ENCODE measurements at regions not wholly inside any gene's neighbourhood (a gene's known extent, or its start where the extent isn't known, plus 50 kb on each side); places are given as distances from the start of the nearest gene placed in this dataset.

DNA sequence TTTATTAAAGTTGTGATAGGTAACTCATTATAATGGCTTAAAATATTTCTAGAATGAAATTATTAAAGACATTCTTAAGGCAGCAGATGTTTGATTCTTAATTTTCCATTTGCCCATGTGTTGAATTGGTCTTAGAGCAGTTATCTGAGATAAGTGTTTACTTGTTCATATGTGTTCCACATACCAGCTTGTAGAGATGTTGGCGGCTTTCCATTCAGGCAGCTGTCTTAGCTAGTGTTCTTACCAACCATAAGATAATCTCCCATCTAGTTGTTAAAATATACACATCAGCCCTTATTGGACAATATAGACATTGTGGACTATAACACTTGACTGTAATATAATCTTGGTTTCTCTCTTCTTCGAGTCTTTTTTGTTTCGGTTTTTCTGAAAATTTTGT lies 1372.9 kb upstream of the ADGRL2 start:
- no peak for DNase-seq (ENCODE audit: low read depth)

DNA sequence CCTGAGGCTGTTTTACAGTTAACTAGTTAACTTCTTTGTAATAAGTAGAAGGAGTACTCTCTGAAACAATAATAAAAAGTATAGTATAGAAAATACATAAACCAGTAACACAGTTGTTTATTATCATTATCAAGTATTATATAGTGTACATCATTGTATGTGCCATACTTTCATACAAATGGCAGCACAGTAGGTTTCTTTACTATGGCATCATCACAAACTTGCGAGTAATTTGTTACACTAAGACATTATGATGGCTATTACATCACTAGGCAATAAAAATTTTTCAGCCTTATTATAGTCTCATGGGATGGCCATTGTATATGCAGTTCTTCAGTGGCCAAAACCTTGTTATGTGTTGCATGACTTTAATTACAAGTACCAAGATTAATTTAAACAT lies 1376.5 kb upstream of the ADGRL2 start:
- no peak for DNase-seq (ENCODE audit: low read depth)

DNA sequence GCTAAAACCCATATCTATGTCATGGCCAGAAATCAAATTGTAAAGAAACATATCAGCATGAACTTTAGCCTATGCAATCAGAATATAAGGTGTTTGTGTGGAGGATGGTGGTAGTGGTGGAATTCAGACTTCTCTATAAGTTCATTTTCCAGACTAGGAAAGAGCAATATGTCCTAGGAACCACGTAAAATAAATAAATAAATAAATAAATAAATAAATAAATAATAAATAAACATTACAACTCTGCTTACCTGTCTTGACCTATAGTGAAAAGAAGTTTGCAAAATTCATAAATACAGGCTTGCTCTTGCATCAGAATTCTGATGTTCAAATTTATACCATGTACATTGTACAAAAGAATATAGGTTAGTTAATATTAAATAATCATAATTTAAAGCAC lies 1382.6 kb upstream of the ADGRL2 start:
- no peak for DNase-seq (ENCODE audit: low read depth)

DNA sequence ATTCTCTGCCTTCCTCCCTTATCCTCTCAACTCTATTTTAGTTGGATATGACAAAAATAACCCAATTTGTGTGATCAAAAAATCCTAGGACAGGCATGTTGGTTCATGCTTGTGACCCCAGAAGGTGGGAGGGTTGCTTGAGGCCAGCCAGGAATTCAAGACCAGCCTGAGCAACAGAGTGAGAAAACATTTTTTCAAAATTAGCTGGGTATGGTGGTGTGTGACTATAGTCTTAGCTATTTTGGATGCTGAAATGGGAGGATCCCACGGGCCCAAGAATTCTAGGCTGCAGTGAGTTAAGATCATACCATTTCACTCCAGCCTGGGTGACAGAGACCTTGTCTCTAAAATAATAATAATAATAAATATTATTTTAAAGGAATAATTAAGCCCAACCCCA lies 1383.1 kb upstream of the ADGRL2 start:
- no peak for DNase-seq (ENCODE audit: low read depth)

DNA sequence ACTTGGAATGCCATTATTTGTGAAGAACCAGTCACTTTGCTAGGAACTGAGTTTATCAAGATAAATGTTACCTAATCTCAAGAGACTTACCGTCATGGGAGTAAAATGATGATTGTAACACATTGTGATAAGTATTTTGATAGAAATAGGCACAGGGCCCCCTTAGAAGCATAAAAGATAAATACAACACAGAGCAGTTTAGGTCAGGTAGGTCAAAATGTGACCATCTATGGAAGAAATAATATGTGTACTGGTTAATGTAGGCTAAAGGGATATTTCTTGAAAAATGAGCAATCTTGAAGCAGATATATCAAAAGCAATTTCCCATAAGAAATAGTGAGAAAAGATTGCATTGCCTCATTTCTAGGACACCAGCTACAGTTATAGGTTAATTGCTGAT lies 1386.8 kb upstream of the ADGRL2 start:
- DNase-seq (ENCODE audit: low read depth): no peak

DNA sequence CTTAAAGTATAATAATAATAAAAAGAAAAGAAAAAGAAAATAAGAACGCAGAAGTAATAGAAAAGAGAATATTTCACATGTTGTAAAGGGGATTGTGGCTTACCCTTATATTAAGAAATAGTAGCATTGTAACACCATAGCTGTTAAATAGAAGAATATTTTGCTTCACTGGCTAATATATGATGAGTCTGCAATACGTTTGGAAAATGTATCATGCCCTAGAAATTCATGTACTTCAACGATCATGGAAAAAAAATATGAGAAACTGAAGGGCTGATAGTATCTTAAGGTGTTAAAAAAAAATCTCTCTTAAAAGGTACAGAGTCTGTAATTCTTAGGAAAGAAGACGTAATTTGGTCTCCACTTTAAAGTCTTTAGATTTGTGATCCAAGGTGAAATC lies 1390.5 kb upstream of the ADGRL2 start:
- no peak for DNase-seq (ENCODE audit: low read depth)

DNA sequence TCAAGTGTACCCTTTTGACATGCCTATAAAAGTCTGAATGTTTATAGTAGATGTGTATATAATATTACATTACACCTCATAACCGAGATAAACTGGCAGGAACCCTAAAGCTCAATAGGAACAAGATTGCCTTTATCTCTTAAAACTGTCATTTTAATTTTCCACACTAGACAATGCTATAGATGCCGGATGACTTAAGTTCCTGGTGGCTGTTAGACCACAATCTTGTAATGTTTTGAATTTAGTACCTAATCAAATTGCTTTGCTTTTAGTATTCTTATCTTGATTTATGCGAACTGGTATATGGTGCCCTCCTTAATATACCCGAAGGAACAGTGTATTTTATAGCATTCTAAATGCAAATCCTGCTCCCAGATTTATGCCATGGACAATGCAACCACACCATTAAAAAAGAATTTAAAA lies 1397.0 kb upstream of the ADGRL4 start:
- DNase-seq (ENCODE audit: low read depth): no peak

DNA sequence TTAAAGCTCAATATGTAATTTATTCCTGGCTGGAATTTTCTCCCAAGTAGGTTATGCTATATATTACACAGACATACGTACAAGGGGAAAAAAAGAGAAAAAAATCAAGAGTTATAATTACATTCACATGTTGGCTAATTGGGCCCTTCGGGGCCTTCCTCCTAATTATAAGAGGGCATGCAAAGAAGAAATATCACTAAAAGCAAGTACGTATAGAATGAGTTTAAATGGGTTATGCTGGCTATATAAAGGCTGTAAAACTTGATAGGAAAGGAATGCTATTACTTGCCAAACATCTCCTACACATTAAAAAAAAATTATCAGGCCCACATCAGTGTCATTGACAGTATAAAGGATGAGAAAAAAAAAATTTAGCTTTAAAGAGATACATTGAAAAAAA lies 1396.1 kb upstream of the ADGRL4 start:
- DNase-seq (ENCODE audit: low read depth): no peak

DNA sequence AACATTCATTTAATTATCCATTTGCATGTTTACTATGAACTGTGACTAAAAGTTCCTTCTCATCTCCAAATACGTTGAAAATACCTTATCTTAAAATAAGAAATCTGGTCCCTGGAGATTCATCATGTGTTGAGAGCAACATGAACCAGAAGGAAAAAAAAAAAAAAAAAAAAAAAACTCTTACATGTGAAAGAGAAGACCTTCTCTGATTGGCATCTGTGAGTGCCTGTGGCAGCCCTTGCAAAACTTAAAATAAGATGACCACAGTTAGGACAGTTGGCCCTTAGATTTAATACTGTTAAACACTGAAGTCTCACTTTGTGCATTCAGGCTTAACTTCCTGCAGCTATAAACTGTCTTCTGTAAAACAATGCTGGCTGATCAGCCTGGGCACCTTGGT lies 1395.2 kb upstream of the ADGRL4 start:
- DNase-seq (ENCODE audit: low read depth): no peak

DNA sequence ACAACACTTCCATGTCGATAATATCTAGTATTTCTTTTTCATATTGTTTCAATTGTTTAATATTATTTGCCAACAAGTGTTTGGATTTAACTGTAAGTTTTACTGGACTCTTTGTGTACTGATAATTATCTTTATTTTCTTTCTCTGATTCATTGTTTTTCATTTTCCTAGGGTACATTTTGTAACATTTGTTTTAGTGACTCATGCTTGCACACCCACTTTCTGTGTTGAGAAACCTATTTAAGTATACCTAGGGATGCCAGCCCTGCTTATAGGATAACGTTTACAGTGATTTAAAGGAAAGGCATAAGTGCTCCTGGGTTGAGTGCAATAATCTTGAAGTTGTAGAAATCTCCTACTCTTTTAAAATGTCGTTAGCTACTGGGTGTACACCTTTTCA lies 1386.0 kb upstream of the ADGRL4 start:
- DNase-seq (ENCODE audit: low read depth): no peak

DNA sequence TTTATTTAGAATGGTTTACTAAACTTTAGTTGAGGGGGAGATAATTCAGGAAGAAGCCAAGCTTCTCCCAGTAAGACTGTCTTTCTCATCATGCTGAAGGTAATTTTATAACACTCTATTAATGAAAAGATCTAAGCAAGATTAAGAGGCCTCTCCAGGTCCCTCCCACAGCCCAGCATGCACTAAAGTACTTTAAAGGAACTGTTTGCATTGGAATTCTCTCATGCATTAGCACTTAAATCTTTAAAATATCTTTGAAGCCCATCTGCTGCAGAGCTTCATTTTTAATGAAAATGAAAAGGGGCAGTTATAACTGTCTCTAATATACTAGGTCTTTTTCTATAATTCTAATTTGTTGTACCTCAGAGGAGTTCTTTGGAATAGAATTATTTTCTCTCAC lies 1379.1 kb upstream of the ADGRL4 start:
- no peak for DNase-seq (ENCODE audit: low read depth)

DNA sequence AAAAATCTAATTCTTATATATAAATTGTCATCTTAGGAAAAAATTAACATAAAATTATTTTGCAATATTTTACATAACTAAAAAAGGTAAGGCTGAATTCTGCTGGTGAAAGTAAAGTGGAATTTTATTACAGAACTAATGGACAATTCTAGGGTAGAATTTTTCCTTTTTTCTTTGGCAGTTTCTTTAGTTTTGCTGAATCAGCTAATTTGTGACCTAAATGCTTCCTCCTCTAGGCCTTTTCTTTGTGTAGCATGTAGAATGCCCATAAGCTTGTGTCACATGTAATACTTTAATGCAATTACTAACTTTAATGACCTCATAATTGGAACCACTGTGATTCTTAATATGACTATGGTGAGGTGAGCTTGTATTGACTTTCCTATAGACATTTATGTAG lies 1378.4 kb upstream of the ADGRL4 start:
- no peak for DNase-seq (ENCODE audit: low read depth)

DNA sequence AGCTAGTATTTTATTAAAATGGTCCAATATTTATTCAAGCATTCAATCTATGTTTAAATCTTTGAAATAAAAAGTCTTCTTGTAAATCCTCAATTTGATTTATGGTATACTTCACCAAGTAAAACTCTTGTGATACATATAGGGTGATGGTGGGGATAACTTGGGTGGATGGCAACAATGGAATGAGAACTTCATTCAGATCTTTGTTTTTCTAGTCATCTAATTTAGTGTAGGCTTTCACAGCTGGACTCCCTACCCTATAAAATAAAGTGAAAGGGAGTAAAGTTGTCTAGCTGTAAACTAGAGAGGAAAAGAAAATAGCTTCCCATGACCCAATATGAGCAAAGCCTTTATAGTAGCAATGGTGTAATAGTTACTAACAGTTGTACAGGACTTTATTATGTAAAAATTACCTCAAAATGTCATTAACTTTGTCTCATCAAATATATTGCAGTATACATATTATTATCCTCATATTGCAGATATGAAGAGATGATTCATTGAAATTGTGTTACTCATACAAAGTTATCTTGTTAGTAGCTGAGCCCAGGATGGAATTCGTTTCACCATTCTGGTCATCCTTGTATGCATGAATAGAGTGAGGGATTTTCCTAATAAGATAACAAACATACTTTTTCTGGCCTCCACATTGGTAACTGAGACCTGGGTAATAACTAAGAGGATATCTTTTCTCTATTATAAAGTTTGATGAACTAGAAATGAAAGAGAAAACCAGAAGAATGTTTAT lies 1377.7 kb upstream of the ADGRL4 start:
- no peak for DNase-seq (ENCODE audit: low read depth)

DNA sequence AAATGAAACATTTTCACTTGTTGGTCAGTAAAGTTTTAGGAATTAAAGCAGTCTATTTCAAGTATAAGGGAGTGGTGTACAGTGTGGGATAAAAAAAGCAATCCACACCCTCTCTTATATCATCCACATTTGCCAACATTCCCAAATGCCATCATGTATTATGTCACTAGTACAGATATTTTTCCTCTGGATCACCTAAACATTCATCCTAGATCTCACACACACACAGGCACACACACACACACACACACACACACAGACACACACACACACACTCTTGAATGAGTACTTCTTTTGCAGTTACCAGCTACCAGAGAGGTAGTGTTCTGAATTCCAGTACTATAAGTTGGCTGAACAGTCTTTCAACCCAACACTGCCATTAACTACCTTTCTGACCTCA lies 1369.1 kb upstream of the ADGRL4 start:
- DNase-seq (ENCODE audit: low read depth): peak; percentile 2

DNA sequence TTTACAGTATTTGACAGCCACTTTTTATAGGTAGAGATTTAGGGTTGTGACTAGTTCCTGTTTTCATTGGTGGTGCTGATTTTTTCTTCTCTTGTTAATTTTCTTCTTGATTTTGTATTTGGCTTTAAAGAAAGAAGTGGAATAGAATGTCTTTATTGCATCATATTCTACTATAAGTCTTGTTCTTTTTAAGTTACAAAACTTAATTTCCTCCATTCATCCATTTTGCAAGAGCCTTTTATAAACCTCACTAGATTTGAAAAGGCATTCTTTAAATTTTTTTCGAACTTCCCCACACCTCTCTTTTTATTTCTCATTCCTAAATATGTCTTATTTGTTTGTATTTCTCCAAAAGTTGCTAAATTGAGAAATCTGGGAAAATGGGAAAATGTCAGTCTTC lies 1368.6 kb upstream of the ADGRL4 start:
- no peak for DNase-seq (ENCODE audit: low read depth)

DNA sequence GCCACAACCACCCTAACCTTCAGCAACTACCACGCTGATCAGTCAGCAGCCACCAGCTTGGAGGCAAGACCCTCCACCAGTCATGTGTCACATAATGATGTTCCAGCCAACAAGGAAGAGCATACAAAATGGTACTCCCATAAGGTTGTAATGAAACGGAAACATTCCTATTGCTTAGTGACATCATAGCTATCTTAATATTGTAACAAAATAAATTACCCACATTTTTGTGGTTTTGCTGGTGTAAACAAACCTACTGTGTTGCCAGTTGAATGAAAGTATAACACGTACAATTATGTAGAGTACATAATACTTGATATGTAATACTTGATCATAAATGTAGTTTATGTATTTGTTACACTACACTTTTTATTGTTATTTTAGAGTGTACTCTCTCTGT lies 1363.2 kb upstream of the ADGRL4 start:
- no peak for DNase-seq (ENCODE audit: low read depth)

DNA sequence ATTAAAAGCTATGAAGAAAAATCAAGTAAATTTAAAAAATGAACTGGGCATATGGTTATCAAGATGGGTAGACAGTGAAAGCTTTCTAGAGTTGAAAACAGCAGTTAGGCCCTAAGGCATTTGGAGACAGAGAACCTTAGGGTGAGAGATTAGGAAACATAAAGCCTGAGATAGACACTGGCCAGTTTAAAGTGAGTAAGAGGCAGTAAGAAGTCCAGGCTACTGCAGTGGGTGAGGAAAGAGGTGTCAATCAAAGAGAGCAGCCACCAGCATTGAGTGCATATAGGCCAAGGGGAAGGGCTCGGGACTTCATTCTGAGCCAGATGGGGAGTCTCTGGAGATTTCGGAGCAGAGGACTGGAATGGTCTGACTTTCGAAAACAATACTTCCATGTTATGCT lies 1360.5 kb upstream of the ADGRL4 start:
- DNase-seq (ENCODE audit: low read depth): no peak

DNA sequence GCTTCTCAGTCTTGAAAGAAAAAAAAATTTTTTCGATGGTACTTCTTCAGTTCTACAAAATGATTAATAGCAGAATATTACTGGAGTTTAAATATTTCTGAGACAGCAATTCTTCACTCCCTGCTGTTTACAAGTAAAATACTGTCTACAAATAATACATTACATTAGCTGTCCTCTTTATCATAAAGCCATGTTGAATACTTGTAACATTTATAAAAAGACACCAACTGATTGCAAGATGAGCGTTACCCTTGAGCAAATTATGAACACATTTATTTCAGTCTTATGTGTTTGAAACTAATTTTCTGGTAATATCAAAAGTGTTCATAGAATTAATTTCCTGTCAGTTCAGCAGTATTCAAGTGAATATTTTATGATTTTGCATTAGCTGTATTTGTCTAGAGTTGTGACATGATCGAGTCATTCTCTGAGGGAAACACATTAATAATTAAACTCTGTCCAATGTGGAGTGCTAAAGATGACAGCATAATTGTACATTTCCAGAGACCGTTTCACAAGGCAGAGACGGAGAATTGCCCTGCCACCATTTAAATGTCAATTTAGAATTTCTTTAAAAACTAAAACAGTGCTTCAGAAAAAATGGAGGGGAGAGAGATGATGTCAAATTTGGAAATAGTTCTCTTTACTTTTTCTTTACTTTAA lies 1359.0 kb upstream of the ADGRL4 start:
- DNase-seq (ENCODE audit: low read depth): no peak

DNA sequence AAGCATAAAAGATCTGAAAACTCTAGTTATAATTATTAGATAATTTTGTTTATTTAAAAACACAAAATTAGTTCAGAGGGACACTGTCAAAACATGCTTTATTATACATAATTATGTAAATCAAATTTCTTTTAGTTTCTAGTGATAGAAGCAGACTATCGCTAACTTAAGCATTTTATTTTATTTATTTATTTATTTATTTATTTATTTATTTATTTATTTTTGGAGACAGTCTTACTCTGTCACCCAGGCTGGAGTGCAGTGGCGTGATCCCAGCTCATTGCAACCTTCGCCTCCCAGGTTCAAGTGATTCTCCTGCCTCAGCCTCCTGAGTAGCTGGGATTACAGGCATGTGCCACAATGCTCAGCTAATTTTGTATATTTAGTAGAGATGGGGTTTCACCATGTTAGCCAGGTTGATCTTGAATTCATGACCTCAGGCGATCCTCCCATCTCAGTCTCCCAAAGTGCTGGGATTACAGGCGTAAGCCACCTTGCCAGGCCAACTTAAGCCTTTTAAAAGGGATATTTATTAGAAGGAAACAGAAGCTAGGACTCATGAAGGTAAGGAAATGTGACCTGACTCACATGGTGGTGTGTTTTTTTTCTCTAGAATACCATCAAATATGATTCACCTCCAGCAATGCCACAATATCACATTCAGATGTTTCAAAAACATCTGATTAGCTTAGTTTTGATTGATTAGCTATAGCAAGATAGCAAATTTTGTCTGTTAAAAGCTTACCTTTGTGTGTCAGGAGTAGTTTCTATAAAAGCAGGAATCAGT lies 1357.4 kb upstream of the ADGRL4 start:
- no peak for DNase-seq (ENCODE audit: low read depth)

DNA sequence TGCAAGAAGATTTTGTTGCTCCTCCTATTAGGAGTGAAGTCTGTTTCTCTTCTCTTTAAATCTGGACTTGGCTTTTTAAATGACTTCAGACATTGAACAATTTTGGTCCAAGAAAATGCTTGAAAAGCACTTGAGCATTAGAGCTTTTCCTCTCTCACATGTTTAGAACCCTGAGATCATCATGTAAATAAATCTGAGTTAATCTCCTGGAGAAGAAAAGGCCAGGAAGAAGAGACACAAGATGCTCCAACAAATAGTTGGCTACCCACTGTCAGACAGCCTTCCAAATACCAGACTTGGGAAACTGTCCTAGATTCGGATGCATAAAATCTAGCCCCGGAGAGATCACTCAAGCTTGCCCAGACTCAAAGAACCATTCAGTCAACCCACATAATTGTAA lies 1353.1 kb upstream of the ADGRL4 start:
- no peak for DNase-seq (ENCODE audit: low read depth)

DNA sequence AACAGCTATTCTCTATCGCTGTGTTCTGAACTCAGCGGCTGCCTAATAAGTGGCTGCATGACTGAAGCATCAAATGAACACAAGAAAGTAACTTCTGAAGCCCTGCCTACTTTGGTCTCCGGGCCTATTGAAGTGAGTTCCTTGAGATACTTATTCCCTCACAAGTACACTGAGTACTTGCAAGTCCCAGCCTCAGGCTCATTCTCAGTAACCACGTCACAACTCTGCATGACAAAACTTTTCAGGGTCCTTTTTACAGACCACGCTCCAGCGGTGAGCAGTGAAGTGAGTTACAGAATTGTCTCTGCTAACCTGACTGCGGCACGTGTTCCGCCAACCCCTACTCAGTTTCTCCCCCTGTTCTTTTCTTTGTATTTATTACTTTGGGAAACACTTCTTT lies 1342.7 kb upstream of the ADGRL4 start:
- no peak for DNase-seq (ENCODE audit: low read depth)

DNA sequence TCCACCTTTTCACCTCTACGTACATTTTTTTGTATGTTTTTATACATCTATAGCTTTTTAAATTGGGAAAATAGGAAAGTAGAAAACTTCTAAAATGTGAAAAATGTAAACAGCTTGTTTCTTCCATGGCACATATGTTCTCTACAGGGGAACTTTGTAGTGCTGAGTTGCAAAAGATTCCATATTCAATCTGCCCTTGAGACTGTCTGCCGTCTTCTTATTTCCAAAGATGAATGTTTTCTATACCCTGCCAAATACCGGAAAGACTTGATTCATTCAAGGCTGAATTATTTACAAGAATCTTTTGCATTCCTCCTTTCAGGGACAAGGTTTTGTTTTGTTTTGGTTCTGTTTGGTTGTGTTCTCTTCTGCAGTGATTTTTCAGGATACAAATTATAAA lies 1334.5 kb upstream of the ADGRL4 start:
- no peak for DNase-seq (ENCODE audit: low read depth)

DNA sequence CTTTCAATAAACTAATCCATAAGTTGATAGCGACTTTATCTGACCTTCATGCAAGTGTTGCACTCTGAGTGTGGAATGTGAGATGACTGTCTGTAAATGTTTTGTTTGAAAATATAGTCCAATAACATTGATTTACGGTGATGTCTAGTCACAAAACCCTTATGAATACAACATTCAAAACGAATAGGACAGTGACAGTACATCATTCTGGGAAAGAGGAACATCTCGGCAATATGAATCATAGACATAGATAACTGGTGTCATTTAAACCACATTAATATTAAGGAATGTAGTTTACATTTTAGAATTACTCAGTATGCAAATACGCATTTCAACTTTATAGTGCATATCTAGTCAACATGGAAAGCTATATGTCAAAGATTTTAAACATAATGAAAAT lies 1311.6 kb upstream of the ADGRL4 start:
- no peak for DNase-seq (ENCODE audit: low read depth)
